Prostate gland (tissue), 2 donors: ENCODE measurements at regions not wholly inside any gene's neighbourhood (a gene's known extent, or its start where the extent isn't known, plus 50 kb on each side); places are given as distances from the start of the nearest gene placed in this dataset.

ENCODE experiments used
- POLR2AphosphoS5 ChIP-seq: sonication (generic); formaldehyde crosslinking; IDR thresholded peaks from one replicate; pipeline ENCODE4 v1.6.1; 2017; ENCODE audit warnings: antibody characterized with exemption
- TF ChIP-seq, protein P1 (sequence below), 4 experiments: fragments of 200-600 bp in 2 of 4; fragments of 450-650 bp in 2 of 4; sonication (generic) in 2 of 4; IDR thresholded peaks; 1 replicate in 3 of 4; 2 replicates in 1 of 4; pipeline ENCODE4 v1.5.1; 2016 to 2019; ENCODE audit warnings: antibody characterized with exemption in 4 of 4, mild to moderate bottlenecking in 2 of 4, moderate library complexity in 2 of 4

DNA sequence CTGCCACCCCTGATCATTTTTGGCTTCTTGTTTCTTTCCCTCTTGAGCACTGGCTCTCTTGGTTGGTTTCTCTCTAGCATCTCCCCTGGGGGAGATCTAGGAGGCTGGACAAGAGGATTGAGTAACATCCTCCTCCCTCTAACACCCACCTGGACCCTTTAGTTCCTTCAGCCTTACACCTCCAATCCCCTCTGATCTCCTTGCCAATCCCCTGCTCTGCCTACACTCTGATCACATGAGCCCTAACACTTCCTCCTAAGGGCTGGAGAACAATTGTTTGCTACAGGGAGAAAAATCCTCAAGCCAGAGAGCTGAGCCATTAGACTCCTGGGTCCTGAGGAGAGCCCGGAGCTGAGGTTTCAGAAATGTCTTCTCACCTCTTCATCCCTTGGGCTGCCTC lies 65.9 kb upstream of the ADGRL1 start:
- TF ChIP-seq, protein P1, sequence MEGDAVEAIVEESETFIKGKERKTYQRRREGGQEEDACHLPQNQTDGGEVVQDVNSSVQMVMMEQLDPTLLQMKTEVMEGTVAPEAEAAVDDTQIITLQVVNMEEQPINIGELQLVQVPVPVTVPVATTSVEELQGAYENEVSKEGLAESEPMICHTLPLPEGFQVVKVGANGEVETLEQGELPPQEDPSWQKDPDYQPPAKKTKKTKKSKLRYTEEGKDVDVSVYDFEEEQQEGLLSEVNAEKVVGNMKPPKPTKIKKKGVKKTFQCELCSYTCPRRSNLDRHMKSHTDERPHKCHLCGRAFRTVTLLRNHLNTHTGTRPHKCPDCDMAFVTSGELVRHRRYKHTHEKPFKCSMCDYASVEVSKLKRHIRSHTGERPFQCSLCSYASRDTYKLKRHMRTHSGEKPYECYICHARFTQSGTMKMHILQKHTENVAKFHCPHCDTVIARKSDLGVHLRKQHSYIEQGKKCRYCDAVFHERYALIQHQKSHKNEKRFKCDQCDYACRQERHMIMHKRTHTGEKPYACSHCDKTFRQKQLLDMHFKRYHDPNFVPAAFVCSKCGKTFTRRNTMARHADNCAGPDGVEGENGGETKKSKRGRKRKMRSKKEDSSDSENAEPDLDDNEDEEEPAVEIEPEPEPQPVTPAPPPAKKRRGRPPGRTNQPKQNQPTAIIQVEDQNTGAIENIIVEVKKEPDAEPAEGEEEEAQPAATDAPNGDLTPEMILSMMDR (IDR thresholded peaks at IDR 0.05): no peak
- TF ChIP-seq POLR2AphosphoS5: no peak
